Hematopoietic multipotent progenitor cell (in vitro differentiated cells): ENCODE measurements at regions not wholly inside any gene's neighbourhood (a gene's known extent, or its start where the extent isn't known, plus 50 kb on each side); places are given as distances from the start of the nearest gene placed in this dataset.

ENCODE experiments used
- DNase-seq, 3 donors: peaks; one replicate each; pipeline ENCODE4 v3.0.0-alpha.2; 2011 to 2015; ENCODE audit warnings: low read depth in 2 of 3, low spot score in 2 of 3

- DNase-seq: no peak
These were observed 225.8 kb upstream of the ELAC2 start for GRCh38 chr17:13243585-13243984.

GRCh38 chr17:13240851-13241250 is 223.0 kb upstream of the ELAC2 start:
- DNase-seq: no peak

- no peak for DNase-seq
These were observed 212.8 kb upstream of the ELAC2 start for GRCh38 chr17:13230350-13231264.

- no peak for DNase-seq
These were observed 210.4 kb upstream of the ELAC2 start for GRCh38 chr17:13228225-13228624.

- DNase-seq: no peak
These were observed 205.1 kb upstream of the ELAC2 start for GRCh38 chr17:13222975-13223374.

- no peak for DNase-seq
These were observed 195.0 kb upstream of the ELAC2 start for GRCh38 chr17:13212860-13213259.

GRCh38 chr17:13209081-13209480 is 191.3 kb upstream of the ELAC2 start:
- DNase-seq: no peak

GRCh38 chr17:13204607-13205237 is 186.9 kb upstream of the ELAC2 start:
- no peak for DNase-seq

GRCh38 chr17:13202835-13203234 is 185.0 kb upstream of the ELAC2 start:
- no peak for DNase-seq

GRCh38 chr17:13200671-13201070 is 182.8 kb upstream of the ELAC2 start:
- no peak for DNase-seq

GRCh38 chr17:13199425-13199824 is 181.6 kb upstream of the ELAC2 start:
- no peak for DNase-seq

- no peak for DNase-seq
These were observed 179.8 kb upstream of the ELAC2 start for GRCh38 chr17:13197586-13197985.

GRCh38 chr17:13194887-13195286 is 177.1 kb upstream of the ELAC2 start:
- DNase-seq: no peak

GRCh38 chr17:13182854-13183253 is 165.0 kb upstream of the ELAC2 start:
- no peak for DNase-seq

GRCh38 chr17:13182450-13182849 is 164.6 kb upstream of the ELAC2 start:
- DNase-seq: no peak

- no peak for DNase-seq
These were observed 163.9 kb upstream of the ELAC2 start for GRCh38 chr17:13181683-13182082.

GRCh38 chr17:13176436-13176835 is 158.6 kb upstream of the ELAC2 start:
- DNase-seq: no peak

GRCh38 chr17:13171790-13172189 is 154.0 kb upstream of the ELAC2 start:
- DNase-seq: no peak

GRCh38 chr17:13162361-13162760 is 144.5 kb upstream of the ELAC2 start:
- no peak for DNase-seq

- DNase-seq: no peak
These were observed 143.0 kb upstream of the ELAC2 start for GRCh38 chr17:13160790-13161189.

- DNase-seq: no peak
These were observed 142.5 kb upstream of the ELAC2 start for GRCh38 chr17:13160296-13160695.
